Hematopoietic multipotent progenitor cell treated with erythropoietin and hydrocortisone succinate and interleukin-3 and kit ligand, for 8 days (in vitro differentiated cells): ENCODE measurements at regions not wholly inside any gene's neighbourhood (a gene's known extent, or its start where the extent isn't known, plus 50 kb on each side); places are given as distances from the start of the nearest gene placed in this dataset.

Source experiments
- DNase-seq: peaks from one replicate; pipeline ENCODE4 v3.0.0-alpha.2; 2015

GRCh38 chr13:80451641-80452040 lies 110.7 kb upstream of the SPRY2 start:
- no peak for DNase-seq

GRCh38 chr13:80450386-80450785 lies 109.5 kb upstream of the SPRY2 start:
- DNase-seq: no peak

GRCh38 chr13:80448725-80449124 lies 107.8 kb upstream of the SPRY2 start:
- no peak for DNase-seq

- DNase-seq: no peak
These were observed 106.8 kb upstream of the SPRY2 start for GRCh38 chr13:80447747-80448146.

- DNase-seq: no peak
These were observed 103.5 kb upstream of the SPRY2 start for GRCh38 chr13:80444240-80445015.

GRCh38 chr13:80442609-80443008 lies 101.7 kb upstream of the SPRY2 start:
- no peak for DNase-seq

- peak; percentile 13 for DNase-seq
These were observed 101.0 kb upstream of the SPRY2 start for GRCh38 chr13:80441968-80442367.

- DNase-seq: no peak
These were observed 97.6 kb upstream of the SPRY2 start for GRCh38 chr13:80438521-80438920.

GRCh38 chr13:80437231-80437630 lies 96.3 kb upstream of the SPRY2 start:
- DNase-seq: no peak

GRCh38 chr13:80436571-80437169 lies 95.7 kb upstream of the SPRY2 start:
- DNase-seq: no peak

- no peak for DNase-seq
These were observed 89.6 kb upstream of the SPRY2 start for GRCh38 chr13:80430561-80430960.

- DNase-seq: no peak
These were observed 87.6 kb upstream of the SPRY2 start for GRCh38 chr13:80428349-80429096.

GRCh38 chr13:80419416-80419815 lies 78.5 kb upstream of the SPRY2 start:
- DNase-seq: no peak

- DNase-seq: no peak
These were observed 72.7 kb upstream of the SPRY2 start for GRCh38 chr13:80413611-80414010.

- peak; percentile 5 for DNase-seq
These were observed 67.3 kb upstream of the SPRY2 start for GRCh38 chr13:80408270-80408669.

- no peak for DNase-seq
These were observed 60.0 kb upstream of the SPRY2 start for GRCh38 chr13:80400865-80401426.

GRCh38 chr13:80400164-80400864 lies 59.4 kb upstream of the SPRY2 start:
- no peak for DNase-seq

GRCh38 chr13:80399340-80400163 lies 58.6 kb upstream of the SPRY2 start:
- DNase-seq: peak; percentile 67
